Right lobe of liver (tissue), 4 donors: ENCODE measurements at regions not wholly inside any gene's neighbourhood (a gene's known extent, or its start where the extent isn't known, plus 50 kb on each side); places are given as distances from the start of the nearest gene placed in this dataset.

Source experiments
- POLR2A ChIP-seq: fragments of 450-650 bp; IDR thresholded peaks from one replicate; pipeline ENCODE4 v1.6.1; 2017; ENCODE audit warnings: antibody characterized with exemption, mild to moderate bottlenecking
- TF ChIP-seq, protein P1 (sequence below), 4 donors: fragments of 200-600 bp in 3 of 4; fragments of 450-650 bp in 1 of 4; IDR thresholded peaks; one replicate each; pipeline versions ENCODE4 v1.5.1 to v1.8.0; 2016 to 2022; ENCODE audit warnings: antibody characterized with exemption in 4 of 4, mild to moderate bottlenecking in 2 of 4
- donor health status: DM: no; HTN: no; CAD: no.
- donor health status: DM: no; HTN: no; CAD: no.
- donor health status: DM: no; HTN: yes; CAD: no.

DNA sequence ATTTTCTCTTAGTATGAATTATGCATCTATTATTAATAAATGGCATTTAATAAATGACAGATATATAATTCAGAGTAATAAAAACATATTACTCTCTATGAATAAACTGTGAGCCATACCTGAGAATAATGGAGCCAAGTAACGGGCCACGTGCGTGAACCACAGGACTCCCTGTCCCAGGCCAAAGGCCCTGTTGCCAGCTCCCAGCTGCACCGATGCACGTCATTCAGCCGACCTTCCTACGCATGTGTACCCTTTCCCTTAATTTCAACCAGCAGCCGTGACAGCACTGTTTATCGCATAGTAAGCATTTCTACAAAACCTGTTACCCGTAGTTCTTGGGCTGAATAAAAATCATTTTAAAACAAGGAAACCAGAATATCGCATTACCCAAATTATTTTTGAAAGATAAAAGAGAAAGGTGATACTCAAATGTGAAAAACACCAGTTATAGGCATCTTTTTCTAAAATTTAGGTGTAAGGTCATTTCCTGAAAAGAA is 827.2 kb upstream of the FRG1 start:
- no peak for TF ChIP-seq POLR2A
- TF ChIP-seq, protein P1, sequence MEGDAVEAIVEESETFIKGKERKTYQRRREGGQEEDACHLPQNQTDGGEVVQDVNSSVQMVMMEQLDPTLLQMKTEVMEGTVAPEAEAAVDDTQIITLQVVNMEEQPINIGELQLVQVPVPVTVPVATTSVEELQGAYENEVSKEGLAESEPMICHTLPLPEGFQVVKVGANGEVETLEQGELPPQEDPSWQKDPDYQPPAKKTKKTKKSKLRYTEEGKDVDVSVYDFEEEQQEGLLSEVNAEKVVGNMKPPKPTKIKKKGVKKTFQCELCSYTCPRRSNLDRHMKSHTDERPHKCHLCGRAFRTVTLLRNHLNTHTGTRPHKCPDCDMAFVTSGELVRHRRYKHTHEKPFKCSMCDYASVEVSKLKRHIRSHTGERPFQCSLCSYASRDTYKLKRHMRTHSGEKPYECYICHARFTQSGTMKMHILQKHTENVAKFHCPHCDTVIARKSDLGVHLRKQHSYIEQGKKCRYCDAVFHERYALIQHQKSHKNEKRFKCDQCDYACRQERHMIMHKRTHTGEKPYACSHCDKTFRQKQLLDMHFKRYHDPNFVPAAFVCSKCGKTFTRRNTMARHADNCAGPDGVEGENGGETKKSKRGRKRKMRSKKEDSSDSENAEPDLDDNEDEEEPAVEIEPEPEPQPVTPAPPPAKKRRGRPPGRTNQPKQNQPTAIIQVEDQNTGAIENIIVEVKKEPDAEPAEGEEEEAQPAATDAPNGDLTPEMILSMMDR (IDR thresholded peaks at IDR 0.05): no peak
